Hepatocyte (in vitro differentiated cells): ENCODE measurements at regions not wholly inside any gene's neighbourhood (a gene's known extent, or its start where the extent isn't known, plus 50 kb on each side); places are given as distances from the start of the nearest gene placed in this dataset.

Source experiments
- DNase-seq: peaks from one replicate; pipeline ENCODE4 v3.0.0-alpha.2; 2016; ENCODE audit warnings: low spot score
- H2AFZ ChIP-seq: fragments of 200-600 bp; sonication (generic); 2 replicates; pipeline ENCODE4 v1.6.0; 2016; ENCODE audit warnings: antibody characterized with exemption, mild to moderate bottlenecking
- H3K27ac ChIP-seq: fragments of 200-600 bp; sonication (generic); 2 replicates; pipeline ENCODE4 v1.5.1; 2016; ENCODE audit warnings: mild to moderate bottlenecking
- H3K27me3 ChIP-seq: fragments of 200-600 bp; sonication (generic); 2 replicates; pipeline ENCODE4 v1.6.1; 2016
- H3K36me3 ChIP-seq: fragments of 200-600 bp; sonication (generic); replicated peaks from 2 replicates; pipeline ENCODE4 v1.5.1; 2016; ENCODE audit warnings: low read depth; ENCODE audit not compliant: insufficient read depth
- H3K4me1 ChIP-seq: fragments of 200-600 bp; sonication (generic); 2 replicates; pipeline ENCODE4 v1.5.1; 2016; ENCODE audit warnings: mild to moderate bottlenecking, moderate library complexity; ENCODE audit not compliant: insufficient read depth
- H3K4me2 ChIP-seq: fragments of 200-600 bp; sonication (generic); 2 replicates; pipeline ENCODE4 v1.6.0; 2016
- H3K4me3 ChIP-seq: fragments of 200-600 bp; sonication (generic); 2 replicates; pipeline ENCODE4 v1.5.1; 2016; ENCODE audit warnings: mild to moderate bottlenecking
- H3K79me2 ChIP-seq: fragments of 200-600 bp; sonication (generic); 2 replicates; pipeline ENCODE4 v1.6.0; 2017; ENCODE audit warnings: mild to moderate bottlenecking
- H3K9me2 ChIP-seq: fragments of 200-600 bp; sonication (generic); replicated peaks from 2 replicates; pipeline ENCODE4 v1.6.0; 2017; ENCODE audit warnings: mild to moderate bottlenecking; ENCODE audit not compliant: insufficient read depth
- H3K9me3 ChIP-seq: fragments of 200-600 bp; sonication (generic); 2 replicates; pipeline ENCODE4 v1.5.1; 2016; ENCODE audit warnings: low read depth, mild to moderate bottlenecking
- H4K20me1 ChIP-seq: fragments of 200-600 bp; sonication (generic); 2 replicates; pipeline ENCODE4 v1.6.0; 2016; ENCODE audit warnings: mild to moderate bottlenecking; ENCODE audit not compliant: insufficient read depth, poor library complexity, severe bottlenecking
- EZH2 ChIP-seq: fragments of 200-600 bp; sonication (generic); IDR thresholded peaks from 2 replicates; pipeline ENCODE4 v1.6.1; 2016; ENCODE audit warnings: antibody characterized with exemption, mild to moderate bottlenecking, borderline replicate concordance
- EZH2phosphoT487 ChIP-seq: fragments of 200-600 bp; sonication (generic); IDR thresholded peaks from one replicate; pipeline ENCODE4 v1.6.1; 2018; ENCODE audit warnings: antibody characterized with exemption, mild to moderate bottlenecking, low read depth, moderate library complexity; ENCODE audit not compliant: unreplicated experiment, severe bottlenecking
- WGBS: methylation state at CpG from one replicate; pipeline ENCODE4 v1.1.6; 2016; ENCODE audit warnings: low lambda C conversion rate; ENCODE audit errors: missing lambda C conversion rate; 5-methylcytosine and 5-hydroxymethylcytosine counted together
- TF ChIP-seq, protein P1 (sequence below): fragments of 200-600 bp; sonication (generic); IDR thresholded peaks from 2 replicates; pipeline ENCODE4 v1.5.1; 2016; ENCODE audit warnings: antibody characterized with exemption, mild to moderate bottlenecking; ENCODE audit not compliant: poor library complexity

GRCh38 chr17:33661975-33662374 lies 368.9 kb upstream of the ASIC2 start:
- TF ChIP-seq EZH2phosphoT487: no peak
- no peak overlapping the region for H2AFZ ChIP-seq
- H3K27ac ChIP-seq: no peak overlapping the region
- no peaks in the 10 kb centered on the region for H3K9me3 ChIP-seq
- DNase-seq: no peak
- H3K9me2 ChIP-seq: no peaks in the 10 kb centered on the region
- no peak overlapping the region for H3K4me2 ChIP-seq
- H3K79me2 ChIP-seq: no peaks in the 10 kb centered on the region
- peaks cover 4% of the 10 kb centered on the region for H3K27me3 ChIP-seq
- no peaks in the 10 kb centered on the region for H3K4me1 ChIP-seq
- no peak overlapping the region for H3K4me3 ChIP-seq
- no peaks in the 10 kb centered on the region for H4K20me1 ChIP-seq
- no peaks in the 10 kb centered on the region for H3K36me3 ChIP-seq
- WGBS: 78% methylated on average over 3 of the region's 3 CpGs

DNA sequence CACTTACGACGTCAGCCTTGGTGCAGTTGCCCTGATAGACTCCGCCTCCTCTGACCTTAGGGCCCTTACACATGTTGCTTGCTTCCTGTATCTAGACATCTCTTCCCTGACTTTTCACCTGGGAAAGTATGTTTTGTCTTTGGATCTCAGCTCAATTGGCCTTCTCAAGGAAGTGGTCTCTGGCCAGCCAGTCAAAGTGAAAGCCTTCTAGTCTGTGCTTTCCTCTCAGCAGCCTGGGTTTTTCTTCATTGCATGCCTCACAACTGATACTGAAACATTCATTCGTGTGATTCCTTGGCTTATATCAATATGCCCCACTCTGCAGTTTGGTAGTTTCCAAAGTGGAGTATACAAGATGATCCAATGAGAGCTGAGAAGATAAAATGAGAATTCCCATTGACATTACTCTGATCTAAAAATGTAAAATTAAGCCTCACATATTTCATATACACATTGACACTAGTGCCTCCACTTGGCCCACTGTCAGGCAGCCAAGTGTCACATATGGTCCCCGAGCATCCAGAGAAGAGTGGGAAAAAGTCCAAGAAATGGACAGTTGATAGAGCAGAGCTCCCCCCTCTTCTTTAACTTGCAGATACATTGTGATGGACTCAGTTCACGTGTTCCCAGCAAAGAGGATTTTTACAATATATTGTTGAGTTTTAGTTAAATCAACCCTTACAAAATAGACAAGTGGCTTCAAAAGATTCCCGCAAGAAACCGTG lies 371.2 kb upstream of the ASIC2 start:
- Histone ChIP-seq H2AFZ (no peak overlapping the region), H3K79me2 (no peaks in the 10 kb centered on the region), H3K36me3 (no peaks in the 10 kb centered on the region), H3K4me1 (no peaks in the 10 kb centered on the region), H3K4me2 (no peak overlapping the region), H4K20me1 (no peaks in the 10 kb centered on the region), H3K9me3 (no peaks in the 10 kb centered on the region), H3K27me3 (peaks cover 4% of the 10 kb centered on the region), H3K4me3 (no peak overlapping the region), H3K27ac (no peak overlapping the region), H3K9me2 (no peaks in the 10 kb centered on the region)
- DNase-seq: no peak
- no peak for TF ChIP-seq EZH2phosphoT487
- TF ChIP-seq EZH2: no peak
- TF ChIP-seq, protein P1, sequence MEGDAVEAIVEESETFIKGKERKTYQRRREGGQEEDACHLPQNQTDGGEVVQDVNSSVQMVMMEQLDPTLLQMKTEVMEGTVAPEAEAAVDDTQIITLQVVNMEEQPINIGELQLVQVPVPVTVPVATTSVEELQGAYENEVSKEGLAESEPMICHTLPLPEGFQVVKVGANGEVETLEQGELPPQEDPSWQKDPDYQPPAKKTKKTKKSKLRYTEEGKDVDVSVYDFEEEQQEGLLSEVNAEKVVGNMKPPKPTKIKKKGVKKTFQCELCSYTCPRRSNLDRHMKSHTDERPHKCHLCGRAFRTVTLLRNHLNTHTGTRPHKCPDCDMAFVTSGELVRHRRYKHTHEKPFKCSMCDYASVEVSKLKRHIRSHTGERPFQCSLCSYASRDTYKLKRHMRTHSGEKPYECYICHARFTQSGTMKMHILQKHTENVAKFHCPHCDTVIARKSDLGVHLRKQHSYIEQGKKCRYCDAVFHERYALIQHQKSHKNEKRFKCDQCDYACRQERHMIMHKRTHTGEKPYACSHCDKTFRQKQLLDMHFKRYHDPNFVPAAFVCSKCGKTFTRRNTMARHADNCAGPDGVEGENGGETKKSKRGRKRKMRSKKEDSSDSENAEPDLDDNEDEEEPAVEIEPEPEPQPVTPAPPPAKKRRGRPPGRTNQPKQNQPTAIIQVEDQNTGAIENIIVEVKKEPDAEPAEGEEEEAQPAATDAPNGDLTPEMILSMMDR: no peak
- 74% methylated on average over 8 of the region's 8 CpGs for WGBS

- Histone ChIP-seq H4K20me1 (no peaks in the 10 kb centered on the region), H3K27ac (no peak overlapping the region), H3K36me3 (no peaks in the 10 kb centered on the region), H3K9me3 (no peaks in the 10 kb centered on the region), H3K27me3 (no peaks in the 10 kb centered on the region), H3K4me2 (no peak overlapping the region), H3K9me2 (no peaks in the 10 kb centered on the region), H2AFZ (no peak overlapping the region), H3K79me2 (no peaks in the 10 kb centered on the region), H3K4me3 (no peak overlapping the region), H3K4me1 (no peaks in the 10 kb centered on the region)
- 82% methylated on average over 12 of the region's 12 CpGs for WGBS
- TF ChIP-seq EZH2: no peak
- no peak for TF ChIP-seq EZH2phosphoT487
- TF ChIP-seq, protein P1: no peak
- no peak for DNase-seq
Observed at GRCh38 chr17:33667052-33667509, 374.0 kb upstream of the ASIC2 start.

- no peaks in the 10 kb centered on the region for H3K27me3 ChIP-seq
- no peak overlapping the region for H3K27ac ChIP-seq
- H3K79me2 ChIP-seq: no peaks in the 10 kb centered on the region
- TF ChIP-seq EZH2phosphoT487 (no peak), EZH2 (no peak)
- TF ChIP-seq, protein P1: no peak
- no peaks in the 10 kb centered on the region for H3K9me3 ChIP-seq
- WGBS: 81% methylated on average over 4 of the region's 4 CpGs
- H3K4me3 ChIP-seq: no peak overlapping the region
- no peak overlapping the region for H3K4me2 ChIP-seq
- no peaks in the 10 kb centered on the region for H3K36me3 ChIP-seq
- no peaks in the 10 kb centered on the region for H4K20me1 ChIP-seq
- no peaks in the 10 kb centered on the region for H3K4me1 ChIP-seq
- DNase-seq: no peak
- H3K9me2 ChIP-seq: no peaks in the 10 kb centered on the region
- no peak overlapping the region for H2AFZ ChIP-seq
Observed at GRCh38 chr17:33667671-33668070, 374.6 kb upstream of the ASIC2 start.
